HepG2 (cell line): ENCODE measurements at regions not wholly inside any gene's neighbourhood (a gene's known extent, or its start where the extent isn't known, plus 50 kb on each side); places are given as distances from the start of the nearest gene placed in this dataset.
A peak's percentile ranks its signal among the peaks of the same experiment; 100 is the strongest.

ENCODE experiments used
- BHLHE40 ChIP-seq: IDR thresholded peaks from 2 replicates; pipeline ENCODE4 v1.6.1; 2011; ENCODE audit warnings: low read length, improper control_type of control experiment
- CREM ChIP-seq, 2 experiments: sonication (generic) in 1 of 2; formaldehyde crosslinking in 1 of 2; IDR thresholded peaks; 2 replicates each; pipeline versions ENCODE4 v1.4.0 to v1.6.1; 2016 to 2020; ENCODE audit warnings: antibody characterized with exemption in 1 of 2, mild to moderate bottlenecking in 1 of 2, missing genetic modification reagents in 1 of 2
- HNRNPLL ChIP-seq: fragments of 200-400 bp; formaldehyde crosslinking; IDR thresholded peaks from 2 replicates; pipeline ENCODE4 v1.6.1; 2017; ENCODE audit warnings: mild to moderate bottlenecking, low read depth, low read length; ENCODE audit not compliant: poor library complexity, severe bottlenecking
- IKZF4 ChIP-seq: sonication (generic); formaldehyde crosslinking; IDR thresholded peaks from 2 replicates; pipeline ENCODE4 v1.5.1; 2020; ENCODE audit warnings: borderline replicate concordance, mild to moderate bottlenecking, low read depth, missing genetic modification reagents; ENCODE audit errors: not compliant biosample characterization
- KDM2A ChIP-seq: sonication (generic); formaldehyde crosslinking; IDR thresholded peaks from 2 replicates; pipeline ENCODE4 v1.4.0; 2020; ENCODE audit warnings: low read depth, missing genetic modification reagents, borderline replicate concordance
- KLF12 ChIP-seq: sonication (generic); formaldehyde crosslinking; IDR thresholded peaks from 2 replicates; pipeline ENCODE4 v1.4.0; 2020; ENCODE audit warnings: missing genetic modification reagents, borderline replicate concordance
- MZF1 ChIP-seq: sonication (generic); formaldehyde crosslinking; IDR thresholded peaks from 2 replicates; pipeline ENCODE4 v1.8.1; 2023; ENCODE audit warnings: mild to moderate bottlenecking, missing genetic modification reagents, borderline replicate concordance
- SMAD1 ChIP-seq: sonication (generic); formaldehyde crosslinking; IDR thresholded peaks from 2 replicates; pipeline ENCODE4 v1.4.0; 2020; ENCODE audit warnings: missing genetic modification reagents, low read depth, mild to moderate bottlenecking, borderline replicate concordance
- ZFP82 ChIP-seq: sonication (generic); formaldehyde crosslinking; IDR thresholded peaks from 2 replicates; pipeline ENCODE4 v1.5.1; 2020; ENCODE audit warnings: mild to moderate bottlenecking, missing genetic modification reagents, borderline replicate concordance
- ZNF460 ChIP-seq: sonication (generic); formaldehyde crosslinking; IDR thresholded peaks from 2 replicates; pipeline ENCODE4 v1.5.1; 2020; ENCODE audit warnings: missing genetic modification reagents, mild to moderate bottlenecking, borderline replicate concordance
- ZNF501 ChIP-seq: sonication (generic); formaldehyde crosslinking; IDR thresholded peaks from 2 replicates; pipeline ENCODE4 v1.5.1; 2020; ENCODE audit warnings: mild to moderate bottlenecking, moderate library complexity, missing genetic modification reagents
- ZNF607 ChIP-seq: sonication (generic); formaldehyde crosslinking; IDR thresholded peaks from 2 replicates; pipeline ENCODE4 v1.5.1; 2020; ENCODE audit warnings: missing genetic modification reagents, mild to moderate bottlenecking, borderline replicate concordance
- ZNF615 ChIP-seq: sonication (generic); formaldehyde crosslinking; IDR thresholded peaks from 2 replicates; pipeline ENCODE4 v1.5.0; 2020; ENCODE audit warnings: mild to moderate bottlenecking, missing genetic modification reagents, borderline replicate concordance
- ZNF788 ChIP-seq: sonication (generic); formaldehyde crosslinking; IDR thresholded peaks from 2 replicates; pipeline ENCODE4 v1.5.0; 2020; ENCODE audit warnings: mild to moderate bottlenecking, missing genetic modification reagents, borderline replicate concordance
- TF ChIP-seq, protein P1 (sequence below): sonication (generic); formaldehyde crosslinking; IDR thresholded peaks from 2 replicates; pipeline ENCODE4 v1.4.0; 2020; ENCODE audit warnings: missing genetic modification reagents
- TF ChIP-seq, protein P2 (sequence below): sonication (generic); formaldehyde crosslinking; IDR thresholded peaks from 2 replicates; pipeline ENCODE4 v1.4.0; 2020; ENCODE audit warnings: missing genetic modification reagents
- TF ChIP-seq, protein P3 (sequence below): sonication (generic); formaldehyde crosslinking; IDR thresholded peaks from 2 replicates; pipeline ENCODE4 v1.4.0; 2020; ENCODE audit warnings: mild to moderate bottlenecking, missing genetic modification reagents
- TF ChIP-seq, protein P4 (sequence below): sonication (generic); formaldehyde crosslinking; IDR thresholded peaks from 2 replicates; pipeline ENCODE4 v1.5.0; 2020; ENCODE audit warnings: mild to moderate bottlenecking, missing genetic modification reagents

DNA sequence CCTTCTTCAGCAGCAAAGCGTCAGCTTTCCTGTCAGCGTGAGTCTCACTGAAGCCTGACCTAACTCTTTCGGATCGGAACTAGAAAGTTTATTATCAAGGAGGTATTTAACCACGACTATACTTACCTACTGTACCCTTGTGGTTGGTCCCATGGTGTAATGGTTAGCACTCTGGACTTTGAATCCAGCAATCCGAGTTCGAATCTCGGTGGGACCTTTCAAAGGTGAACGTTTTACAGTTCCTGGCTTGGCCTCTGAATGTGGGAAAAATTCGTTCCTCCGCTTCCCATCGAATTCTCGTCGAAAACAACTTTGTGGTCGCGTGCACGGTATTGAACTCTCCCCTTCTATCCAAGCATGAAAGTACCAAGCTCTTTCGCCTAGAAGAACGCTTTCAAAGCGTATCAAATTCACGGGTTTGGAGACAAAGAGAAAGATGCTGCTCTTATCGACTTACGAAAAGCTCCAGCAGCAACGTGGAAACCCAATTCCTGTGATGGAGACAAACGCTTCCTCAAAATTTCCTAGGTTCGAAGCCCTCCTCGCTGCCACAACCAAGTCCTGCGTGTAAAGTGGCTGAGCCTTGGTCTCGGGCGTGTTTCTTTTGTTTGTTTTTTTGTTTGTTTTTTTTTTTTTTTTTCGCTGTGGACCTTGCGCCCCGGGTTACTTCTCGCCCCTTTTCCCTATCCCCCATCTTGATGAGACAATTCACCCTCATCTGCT lies 63.7 kb downstream of the GPX5 start (continued):
- TF ChIP-seq ZNF607 (CRISPR knock-in tag), result peak; percentile 95
- no peak for TF ChIP-seq HNRNPLL
- TF ChIP-seq IKZF4, result no peak
- TF ChIP-seq, protein P1, sequence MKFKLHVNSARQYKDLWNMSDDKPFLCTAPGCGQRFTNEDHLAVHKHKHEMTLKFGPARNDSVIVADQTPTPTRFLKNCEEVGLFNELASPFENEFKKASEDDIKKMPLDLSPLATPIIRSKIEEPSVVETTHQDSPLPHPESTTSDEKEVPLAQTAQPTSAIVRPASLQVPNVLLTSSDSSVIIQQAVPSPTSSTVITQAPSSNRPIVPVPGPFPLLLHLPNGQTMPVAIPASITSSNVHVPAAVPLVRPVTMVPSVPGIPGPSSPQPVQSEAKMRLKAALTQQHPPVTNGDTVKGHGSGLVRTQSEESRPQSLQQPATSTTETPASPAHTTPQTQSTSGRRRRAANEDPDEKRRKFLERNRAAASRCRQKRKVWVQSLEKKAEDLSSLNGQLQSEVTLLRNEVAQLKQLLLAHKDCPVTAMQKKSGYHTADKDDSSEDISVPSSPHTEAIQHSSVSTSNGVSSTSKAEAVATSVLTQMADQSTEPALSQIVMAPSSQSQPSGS (CRISPR knock-in tag), result peak; percentile 83
- TF ChIP-seq, protein P2, sequence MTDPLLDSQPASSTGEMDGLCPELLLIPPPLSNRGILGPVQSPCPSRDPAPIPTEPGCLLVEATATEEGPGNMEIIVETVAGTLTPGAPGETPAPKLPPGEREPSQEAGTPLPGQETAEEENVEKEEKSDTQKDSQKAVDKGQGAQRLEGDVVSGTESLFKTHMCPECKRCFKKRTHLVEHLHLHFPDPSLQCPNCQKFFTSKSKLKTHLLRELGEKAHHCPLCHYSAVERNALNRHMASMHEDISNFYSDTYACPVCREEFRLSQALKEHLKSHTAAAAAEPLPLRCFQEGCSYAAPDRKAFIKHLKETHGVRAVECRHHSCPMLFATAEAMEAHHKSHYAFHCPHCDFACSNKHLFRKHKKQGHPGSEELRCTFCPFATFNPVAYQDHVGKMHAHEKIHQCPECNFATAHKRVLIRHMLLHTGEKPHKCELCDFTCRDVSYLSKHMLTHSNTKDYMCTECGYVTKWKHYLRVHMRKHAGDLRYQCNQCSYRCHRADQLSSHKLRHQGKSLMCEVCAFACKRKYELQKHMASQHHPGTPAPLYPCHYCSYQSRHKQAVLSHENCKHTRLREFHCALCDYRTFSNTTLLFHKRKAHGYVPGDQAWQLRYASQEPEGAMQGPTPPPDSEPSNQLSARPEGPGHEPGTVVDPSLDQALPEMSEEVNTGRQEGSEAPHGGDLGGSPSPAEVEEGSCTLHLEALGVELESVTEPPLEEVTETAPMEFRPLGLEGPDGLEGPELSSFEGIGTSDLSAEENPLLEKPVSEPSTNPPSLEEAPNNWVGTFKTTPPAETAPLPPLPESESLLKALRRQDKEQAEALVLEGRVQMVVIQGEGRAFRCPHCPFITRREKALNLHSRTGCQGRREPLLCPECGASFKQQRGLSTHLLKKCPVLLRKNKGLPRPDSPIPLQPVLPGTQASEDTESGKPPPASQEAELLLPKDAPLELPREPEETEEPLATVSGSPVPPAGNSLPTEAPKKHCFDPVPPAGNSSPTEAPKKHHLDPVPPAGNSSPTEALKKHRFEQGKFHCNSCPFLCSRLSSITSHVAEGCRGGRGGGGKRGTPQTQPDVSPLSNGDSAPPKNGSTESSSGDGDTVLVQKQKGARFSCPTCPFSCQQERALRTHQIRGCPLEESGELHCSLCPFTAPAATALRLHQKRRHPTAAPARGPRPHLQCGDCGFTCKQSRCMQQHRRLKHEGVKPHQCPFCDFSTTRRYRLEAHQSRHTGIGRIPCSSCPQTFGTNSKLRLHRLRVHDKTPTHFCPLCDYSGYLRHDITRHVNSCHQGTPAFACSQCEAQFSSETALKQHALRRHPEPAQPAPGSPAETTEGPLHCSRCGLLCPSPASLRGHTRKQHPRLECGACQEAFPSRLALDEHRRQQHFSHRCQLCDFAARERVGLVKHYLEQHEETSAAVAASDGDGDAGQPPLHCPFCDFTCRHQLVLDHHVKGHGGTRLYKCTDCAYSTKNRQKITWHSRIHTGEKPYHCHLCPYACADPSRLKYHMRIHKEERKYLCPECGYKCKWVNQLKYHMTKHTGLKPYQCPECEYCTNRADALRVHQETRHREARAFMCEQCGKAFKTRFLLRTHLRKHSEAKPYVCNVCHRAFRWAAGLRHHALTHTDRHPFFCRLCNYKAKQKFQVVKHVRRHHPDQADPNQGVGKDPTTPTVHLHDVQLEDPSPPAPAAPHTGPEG (CRISPR knock-in tag), result peak; percentile 70
- TF ChIP-seq BHLHE40, result peak; percentile 96
- TF ChIP-seq ZNF501 (CRISPR knock-in tag), result peak; percentile 96
- TF ChIP-seq SMAD1 (CRISPR knock-in tag), result no peak
- TF ChIP-seq, protein P3, sequence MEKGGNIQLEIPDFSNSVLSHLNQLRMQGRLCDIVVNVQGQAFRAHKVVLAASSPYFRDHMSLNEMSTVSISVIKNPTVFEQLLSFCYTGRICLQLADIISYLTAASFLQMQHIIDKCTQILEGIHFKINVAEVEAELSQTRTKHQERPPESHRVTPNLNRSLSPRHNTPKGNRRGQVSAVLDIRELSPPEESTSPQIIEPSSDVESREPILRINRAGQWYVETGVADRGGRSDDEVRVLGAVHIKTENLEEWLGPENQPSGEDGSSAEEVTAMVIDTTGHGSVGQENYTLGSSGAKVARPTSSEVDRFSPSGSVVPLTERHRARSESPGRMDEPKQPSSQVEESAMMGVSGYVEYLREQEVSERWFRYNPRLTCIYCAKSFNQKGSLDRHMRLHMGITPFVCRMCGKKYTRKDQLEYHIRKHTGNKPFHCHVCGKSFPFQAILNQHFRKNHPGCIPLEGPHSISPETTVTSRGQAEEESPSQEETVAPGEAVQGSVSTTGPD (CRISPR knock-in tag), result no peak
- TF ChIP-seq MZF1 (CRISPR knock-in tag), result no peak
- TF ChIP-seq CREM (IDR thresholded peaks at IDR 0.05), result peak; percentile 65; the same call in 1 of the 2 replicates
- TF ChIP-seq CREM (CRISPR knock-in tag; IDR thresholded peaks at IDR 0.05), result no peak
- peak; percentile 70; the same call in 1 of the 2 replicates for TF ChIP-seq ZNF788 (CRISPR knock-in tag)
- peak; percentile 74 for TF ChIP-seq KDM2A (CRISPR knock-in tag)
- no peak for TF ChIP-seq KLF12 (CRISPR knock-in tag)
- no peak for TF ChIP-seq ZFP82
- TF ChIP-seq, protein P4, sequence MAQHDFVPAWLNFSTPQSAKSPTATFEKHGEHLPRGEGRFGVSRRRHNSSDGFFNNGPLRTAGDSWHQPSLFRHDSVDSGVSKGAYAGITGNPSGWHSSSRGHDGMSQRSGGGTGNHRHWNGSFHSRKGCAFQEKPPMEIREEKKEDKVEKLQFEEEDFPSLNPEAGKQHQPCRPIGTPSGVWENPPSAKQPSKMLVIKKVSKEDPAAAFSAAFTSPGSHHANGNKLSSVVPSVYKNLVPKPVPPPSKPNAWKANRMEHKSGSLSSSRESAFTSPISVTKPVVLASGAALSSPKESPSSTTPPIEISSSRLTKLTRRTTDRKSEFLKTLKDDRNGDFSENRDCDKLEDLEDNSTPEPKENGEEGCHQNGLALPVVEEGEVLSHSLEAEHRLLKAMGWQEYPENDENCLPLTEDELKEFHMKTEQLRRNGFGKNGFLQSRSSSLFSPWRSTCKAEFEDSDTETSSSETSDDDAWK (CRISPR knock-in tag), result no peak
- TF ChIP-seq ZNF460 (CRISPR knock-in tag), result no peak
- no peak for TF ChIP-seq ZNF615 (CRISPR knock-in tag)
